ENCODE measurements at regions not wholly inside any gene's neighbourhood (a gene's known extent, or its start where the extent isn't known, plus 50 kb on each side); places are given as distances from the start of the nearest gene placed in this dataset.

DNA sequence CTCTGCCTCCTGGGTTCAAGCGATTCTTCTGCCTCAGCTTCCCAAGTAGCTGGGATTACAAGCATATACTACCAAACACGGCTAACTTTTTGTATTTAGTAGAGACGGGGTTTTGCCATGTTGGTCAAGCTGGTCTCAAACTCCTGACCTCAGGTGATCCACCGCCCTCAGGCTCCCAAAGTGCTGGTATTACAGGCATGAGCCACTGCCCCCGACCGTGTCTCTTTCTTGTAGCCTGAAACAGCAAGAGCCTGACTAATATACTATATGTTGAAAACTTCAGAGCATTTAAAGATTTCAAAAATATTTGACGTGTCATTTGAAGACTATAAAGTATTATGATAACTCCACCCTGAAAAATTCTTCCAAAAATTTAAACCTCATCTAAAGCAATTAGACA lies 71.7 kb upstream of the ZNF648 start:
- TF ChIP-seq GATA2 (IDR thresholded peaks at IDR 0.05; ENCODE audit: low read depth, low read length) (no peak), GATA3 (IDR thresholded peaks at IDR 0.05; ENCODE audit: low read depth, low read length) (no peak)
